ENCODE measurements at regions not wholly inside any gene's neighbourhood (a gene's known extent, or its start where the extent isn't known, plus 50 kb on each side); places are given as distances from the start of the nearest gene placed in this dataset.

DNA sequence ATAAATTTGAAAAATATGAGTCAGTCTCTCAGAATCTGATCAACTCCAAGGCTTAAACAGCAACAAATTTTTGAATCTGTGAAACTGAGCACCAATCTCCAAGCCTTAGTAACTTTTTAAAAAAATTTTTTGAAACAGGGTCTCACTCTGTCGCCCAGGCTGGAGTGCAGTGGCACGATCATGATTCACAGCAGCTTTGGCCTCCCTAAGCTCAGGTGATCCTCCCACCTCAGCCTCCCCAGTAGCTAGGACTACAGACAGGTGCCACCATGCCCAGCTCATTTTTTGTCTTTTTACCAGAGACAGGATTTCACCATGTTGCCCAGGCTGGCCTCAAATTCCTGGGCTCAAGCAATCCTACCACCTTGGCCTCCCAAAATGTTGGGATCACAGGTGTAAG, 207.9 kb upstream of the TCF21 start:
- TF ChIP-seq, protein P1, sequence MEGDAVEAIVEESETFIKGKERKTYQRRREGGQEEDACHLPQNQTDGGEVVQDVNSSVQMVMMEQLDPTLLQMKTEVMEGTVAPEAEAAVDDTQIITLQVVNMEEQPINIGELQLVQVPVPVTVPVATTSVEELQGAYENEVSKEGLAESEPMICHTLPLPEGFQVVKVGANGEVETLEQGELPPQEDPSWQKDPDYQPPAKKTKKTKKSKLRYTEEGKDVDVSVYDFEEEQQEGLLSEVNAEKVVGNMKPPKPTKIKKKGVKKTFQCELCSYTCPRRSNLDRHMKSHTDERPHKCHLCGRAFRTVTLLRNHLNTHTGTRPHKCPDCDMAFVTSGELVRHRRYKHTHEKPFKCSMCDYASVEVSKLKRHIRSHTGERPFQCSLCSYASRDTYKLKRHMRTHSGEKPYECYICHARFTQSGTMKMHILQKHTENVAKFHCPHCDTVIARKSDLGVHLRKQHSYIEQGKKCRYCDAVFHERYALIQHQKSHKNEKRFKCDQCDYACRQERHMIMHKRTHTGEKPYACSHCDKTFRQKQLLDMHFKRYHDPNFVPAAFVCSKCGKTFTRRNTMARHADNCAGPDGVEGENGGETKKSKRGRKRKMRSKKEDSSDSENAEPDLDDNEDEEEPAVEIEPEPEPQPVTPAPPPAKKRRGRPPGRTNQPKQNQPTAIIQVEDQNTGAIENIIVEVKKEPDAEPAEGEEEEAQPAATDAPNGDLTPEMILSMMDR (IDR thresholded peaks at IDR 0.05; ENCODE audit: unreplicated experiment) = no peak
- Mint-ChIP-seq H3K4me1 (ENCODE audit: low read depth, unreplicated experiment) (no peaks in the 10 kb centered on the region), H3K36me3 (ENCODE audit: insufficient read depth, unreplicated experiment) (no peaks in the 10 kb centered on the region), H3K27me3 (ENCODE audit: unreplicated experiment) (no peaks in the 10 kb centered on the region), H3K27ac (ENCODE audit: unreplicated experiment) (no peak overlapping the region), H3K4me3 (ENCODE audit: low read depth, unreplicated experiment) (no peak overlapping the region), H3K9me3 (ENCODE audit: low read depth, unreplicated experiment) (no peaks in the 10 kb centered on the region)
- no peak for DNase-seq
- no TSS peak for BruUV-seq (replicated peaks)
- intact Hi-C loops (cut with micrococcal nuclease; ENCODE audit: unreplicated experiment) = no loop called here
- CTCF ChIA-PET = no interaction called here

DNA sequence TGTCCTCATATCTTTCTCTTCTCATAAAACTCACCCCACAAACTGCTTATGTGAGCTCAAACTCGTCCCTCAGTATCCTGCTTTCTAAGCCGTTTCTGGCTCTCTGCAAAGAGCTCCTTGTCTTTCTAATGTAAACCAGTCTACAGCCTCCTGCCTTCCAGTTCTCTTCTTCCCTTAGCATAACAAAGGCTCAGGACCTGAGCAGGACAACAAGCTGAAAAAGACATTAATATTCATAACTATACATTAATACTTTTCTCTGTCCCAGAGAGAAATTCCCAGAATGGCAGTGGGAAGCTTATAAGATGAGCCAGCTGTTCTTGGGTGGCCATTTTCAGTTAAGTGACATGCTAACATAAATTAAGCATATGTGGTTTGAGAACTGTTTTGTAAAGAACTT, 207.0 kb upstream of the TCF21 start:
- BruUV-seq (replicated peaks) = no TSS peak
- Mint-ChIP-seq H3K4me1 (ENCODE audit: low read depth, unreplicated experiment) (no peaks in the 10 kb centered on the region), H3K9me3 (ENCODE audit: low read depth, unreplicated experiment) (no peaks in the 10 kb centered on the region), H3K27me3 (ENCODE audit: unreplicated experiment) (no peaks in the 10 kb centered on the region), H3K36me3 (ENCODE audit: insufficient read depth, unreplicated experiment) (no peaks in the 10 kb centered on the region), H3K4me3 (ENCODE audit: low read depth, unreplicated experiment) (no peak overlapping the region), H3K27ac (ENCODE audit: unreplicated experiment) (no peak overlapping the region)
- intact Hi-C loops (cut with micrococcal nuclease; ENCODE audit: unreplicated experiment) = no loop called here
- TF ChIP-seq, protein P1 (IDR thresholded peaks at IDR 0.05; ENCODE audit: unreplicated experiment) = no peak
- DNase-seq = no peak
- CTCF ChIA-PET = interaction anchor here (0.6 kb wide), 1 partner anchor 86 kb away, joined by 3 read pairs; no protein-coding TSS in a partner anchor

DNA sequence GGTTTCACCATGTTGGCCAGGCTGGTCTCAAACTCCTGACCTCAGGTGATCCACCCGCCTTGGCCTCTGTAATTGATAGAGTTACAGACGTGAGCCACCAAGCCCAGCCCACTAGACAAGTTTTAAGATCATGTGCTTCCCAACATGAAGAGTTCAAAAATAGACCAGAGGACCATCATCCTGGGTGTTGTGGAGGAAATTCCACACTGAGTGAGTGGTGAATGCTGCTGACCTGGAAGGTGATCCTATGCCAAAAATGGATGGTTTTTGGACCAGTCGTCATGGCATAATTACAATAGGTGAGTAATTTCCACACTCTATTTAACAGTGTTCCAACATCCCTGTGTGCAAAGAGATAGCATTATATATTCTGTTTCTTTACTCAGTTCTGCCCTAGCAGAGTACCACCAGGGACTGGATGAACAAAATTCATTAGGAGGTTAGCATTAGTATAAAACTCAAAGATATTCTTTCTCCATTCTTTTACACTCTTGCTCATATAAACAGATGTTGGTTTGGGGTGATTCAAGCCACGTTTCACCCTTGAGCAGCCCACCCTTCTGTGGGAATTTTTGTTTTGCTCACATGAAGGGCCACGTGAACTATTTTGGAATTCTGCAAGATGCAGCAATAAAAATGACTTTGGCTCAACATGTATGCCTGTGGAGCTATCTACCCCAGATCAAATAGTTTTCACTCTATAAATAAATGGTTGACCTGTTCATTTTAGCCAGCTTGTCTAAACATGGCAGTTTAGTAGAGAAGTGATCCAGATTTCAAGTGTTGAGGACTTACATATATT, 206.2 kb upstream of the TCF21 start:
- Mint-ChIP-seq H3K4me3 (ENCODE audit: low read depth, unreplicated experiment) (no peak overlapping the region), H3K27ac (ENCODE audit: unreplicated experiment) (no peak overlapping the region), H3K27me3 (ENCODE audit: unreplicated experiment) (no peaks in the 10 kb centered on the region), H3K9me3 (ENCODE audit: low read depth, unreplicated experiment) (no peaks in the 10 kb centered on the region), H3K4me1 (ENCODE audit: low read depth, unreplicated experiment) (no peaks in the 10 kb centered on the region), H3K36me3 (ENCODE audit: insufficient read depth, unreplicated experiment) (no peaks in the 10 kb centered on the region)
- CTCF ChIA-PET = interaction anchor here (0.6 kb wide), 1 partner anchor 85 kb away, joined by 3 read pairs; no protein-coding TSS in a partner anchor
- no peak for DNase-seq
- TF ChIP-seq, protein P1 (IDR thresholded peaks at IDR 0.05; ENCODE audit: unreplicated experiment) = no peak
- intact Hi-C loops (cut with micrococcal nuclease; ENCODE audit: unreplicated experiment) = no loop called here
- BruUV-seq (replicated peaks) = no TSS peak

DNA sequence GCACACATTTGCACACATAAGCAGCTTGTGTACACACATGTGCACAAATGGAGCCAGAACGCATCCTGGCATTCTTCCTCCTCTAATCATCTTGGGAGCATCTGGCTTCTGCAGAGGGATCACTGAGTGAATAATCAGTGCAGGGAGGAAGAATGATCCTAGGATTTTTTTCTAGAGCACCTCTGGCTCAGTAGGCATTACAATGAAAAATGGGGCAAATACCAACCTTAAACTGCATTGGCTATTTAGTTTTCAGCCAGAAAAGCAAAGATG, 205.7 kb upstream of the TCF21 start:
- H3K27ac Mint-ChIP-seq (ENCODE audit: unreplicated experiment) = no peak overlapping the region
- no peaks in the 10 kb centered on the region for H3K4me1 Mint-ChIP-seq (ENCODE audit: low read depth, unreplicated experiment)
- CTCF ChIA-PET = no interaction called here
- no peak overlapping the region for H3K4me3 Mint-ChIP-seq (ENCODE audit: low read depth, unreplicated experiment)
- no peaks in the 10 kb centered on the region for H3K36me3 Mint-ChIP-seq (ENCODE audit: insufficient read depth, unreplicated experiment)
- intact Hi-C loops (cut with micrococcal nuclease; ENCODE audit: unreplicated experiment) = no loop called here
- no peaks in the 10 kb centered on the region for H3K27me3 Mint-ChIP-seq (ENCODE audit: unreplicated experiment)
- no peak for DNase-seq
- TF ChIP-seq, protein P1 (IDR thresholded peaks at IDR 0.05; ENCODE audit: unreplicated experiment) = no peak
- no peaks in the 10 kb centered on the region for H3K9me3 Mint-ChIP-seq (ENCODE audit: low read depth, unreplicated experiment)
- BruUV-seq (replicated peaks) = no TSS peak

All from Calu3 (cell line).